HEK293 (cell line): ENCODE measurements at regions not wholly inside any gene's neighbourhood (a gene's known extent, or its start where the extent isn't known, plus 50 kb on each side); places are given as distances from the start of the nearest gene placed in this dataset.

ENCODE experiments used
- CTCF ChIA-PET: fragments of 350-600 bp; formaldehyde crosslinking; extraction: SDS; loops from one replicate; lab custom pipeline; 2021; ENCODE audit warnings: antibody characterized with exemption; lab: Yijun Ruan, JAX
- POLR2A ChIA-PET: fragments of 300-600 bp; formaldehyde crosslinking; extraction: SDS; loops from one replicate; lab custom pipeline; 2020; ENCODE audit warnings: antibody characterized with exemption, inconsistent platforms; lab: Yijun Ruan, JAX
- H3K27ac ChIP-seq: fragments of 200-500 bp; sonication (Bioruptor generic); 2 replicates; pipeline ENCODE4 v1.5.1; 2014; ENCODE audit warnings: low read depth, low read length, control low read depth, inconsistent platforms; ENCODE audit errors: extremely low read depth
- H3K36me3 ChIP-seq, 2 experiments: fragments of 200-500 bp in 1 of 2; sonication (Bioruptor generic) in 1 of 2; 1 replicate in 1 of 2; 2 replicates in 1 of 2; pipeline ENCODE4 v1.5.1; 2014 to 2017; ENCODE audit warnings: inconsistent platforms in 2 of 2, low read length in 2 of 2; ENCODE audit not compliant: control insufficient read depth in 2 of 2, insufficient read depth in 1 of 2
- H3K4me1 ChIP-seq: fragments of 200-500 bp; sonication (Bioruptor generic); 2 replicates; pipeline ENCODE4 v1.5.1; 2014; ENCODE audit warnings: mild to moderate bottlenecking, low read length, inconsistent platforms; ENCODE audit not compliant: control insufficient read depth, insufficient read depth
- H3K4me3 ChIP-seq: 2 replicates; pipeline ENCODE4 v1.5.1; 2011; ENCODE audit warnings: low read depth, mild to moderate bottlenecking, control low read depth, low read length, moderate library complexity
- H3K9me3 ChIP-seq: fragments of 200-500 bp; sonication (Bioruptor generic); 2 replicates; pipeline ENCODE4 v1.5.1; 2014; ENCODE audit warnings: low read depth, low read length, inconsistent platforms; ENCODE audit not compliant: control insufficient read depth, insufficient read depth
- GLIS1 ChIP-seq: fragments of 450-650 bp; formaldehyde crosslinking; IDR thresholded peaks from 2 replicates; pipeline ENCODE4 v1.5.1; 2016; ENCODE audit warnings: missing biosample characterization, missing genetic modification characterization
- KLF8 ChIP-seq: fragments of 450-650 bp; formaldehyde crosslinking; IDR thresholded peaks from 2 replicates; pipeline ENCODE4 v1.5.1; 2016; ENCODE audit warnings: missing biosample characterization, missing genetic modification characterization
- MZF1 ChIP-seq: fragments of 450-650 bp; formaldehyde crosslinking; IDR thresholded peaks from 2 replicates; pipeline ENCODE4 v1.5.1; 2017; ENCODE audit warnings: missing biosample characterization, missing genetic modification characterization, borderline replicate concordance
- SCRT2 ChIP-seq: fragments of 450-650 bp; formaldehyde crosslinking; IDR thresholded peaks from 2 replicates; pipeline ENCODE4 v1.5.1; 2016; ENCODE audit warnings: missing biosample characterization, missing genetic modification characterization
- SP7 ChIP-seq: fragments of 450-650 bp; formaldehyde crosslinking; IDR thresholded peaks from 2 replicates; pipeline ENCODE4 v1.5.1; 2016; ENCODE audit warnings: missing biosample characterization, missing genetic modification characterization
- ZBTB48 ChIP-seq: fragments of 450-650 bp; formaldehyde crosslinking; IDR thresholded peaks from 2 replicates; pipeline ENCODE4 v1.5.1; 2016; ENCODE audit warnings: missing biosample characterization, missing genetic modification characterization
- ZFP41 ChIP-seq: fragments of 450-650 bp; formaldehyde crosslinking; IDR thresholded peaks from 2 replicates; pipeline ENCODE4 v1.5.1; 2016; ENCODE audit warnings: missing biosample characterization, missing genetic modification characterization, borderline replicate concordance
- ZFP69B ChIP-seq: fragments of 450-650 bp; formaldehyde crosslinking; IDR thresholded peaks from 2 replicates; pipeline ENCODE4 v1.5.1; 2016; ENCODE audit warnings: missing biosample characterization, missing genetic modification characterization
- ZNF211 ChIP-seq: fragments of 450-650 bp; formaldehyde crosslinking; IDR thresholded peaks from 2 replicates; pipeline ENCODE4 v1.5.1; 2016; ENCODE audit warnings: low read depth, missing biosample characterization, missing genetic modification characterization
- ZNF221 ChIP-seq: fragments of 450-650 bp; formaldehyde crosslinking; IDR thresholded peaks from 2 replicates; pipeline ENCODE4 v1.5.1; 2017; ENCODE audit warnings: missing biosample characterization, missing genetic modification characterization, borderline replicate concordance
- ZNF223 ChIP-seq: fragments of 450-650 bp; formaldehyde crosslinking; IDR thresholded peaks from 2 replicates; pipeline ENCODE4 v1.5.1; 2016; ENCODE audit warnings: missing biosample characterization, missing genetic modification characterization
- ZNF239 ChIP-seq: fragments of 450-650 bp; formaldehyde crosslinking; IDR thresholded peaks from 2 replicates; pipeline ENCODE4 v1.5.1; 2016; ENCODE audit warnings: missing biosample characterization, missing genetic modification characterization
- ZNF24 ChIP-seq: fragments of 450-650 bp; formaldehyde crosslinking; IDR thresholded peaks from 2 replicates; pipeline ENCODE4 v1.5.1; 2016; ENCODE audit warnings: missing biosample characterization, missing genetic modification characterization
- ZNF335 ChIP-seq: fragments of 450-650 bp; formaldehyde crosslinking; conservative IDR thresholded peaks from 2 replicates; pipeline ENCODE4 v1.5.1; 2016; ENCODE audit warnings: missing biosample characterization, missing genetic modification characterization
- ZNF350 ChIP-seq: fragments of 450-650 bp; formaldehyde crosslinking; IDR thresholded peaks from 2 replicates; pipeline ENCODE4 v1.5.0; 2017; ENCODE audit warnings: missing biosample characterization, mild to moderate bottlenecking, missing genetic modification characterization
- ZNF398 ChIP-seq: fragments of 450-650 bp; formaldehyde crosslinking; IDR thresholded peaks from 2 replicates; pipeline ENCODE4 v1.5.1; 2017; ENCODE audit warnings: missing biosample characterization, missing genetic modification characterization
- ZNF433 ChIP-seq: fragments of 450-650 bp; formaldehyde crosslinking; IDR thresholded peaks from 2 replicates; pipeline ENCODE4 v1.5.1; 2016; ENCODE audit warnings: missing biosample characterization, missing genetic modification characterization, low read depth
- ZNF473 ChIP-seq: fragments of 450-650 bp; formaldehyde crosslinking; IDR thresholded peaks from 2 replicates; pipeline ENCODE4 v1.5.1; 2017; ENCODE audit warnings: missing biosample characterization, missing genetic modification characterization
- ZNF514 ChIP-seq: fragments of 450-650 bp; formaldehyde crosslinking; IDR thresholded peaks from 2 replicates; pipeline ENCODE4 v1.5.1; 2016; ENCODE audit warnings: missing biosample characterization, missing genetic modification characterization
- ZNF555 ChIP-seq: fragments of 450-650 bp; formaldehyde crosslinking; conservative IDR thresholded peaks from 2 replicates; pipeline ENCODE4 v1.5.1; 2017; ENCODE audit warnings: missing biosample characterization, mild to moderate bottlenecking, missing genetic modification characterization, inconsistent platforms
- ZSCAN30 ChIP-seq: fragments of 450-650 bp; IDR thresholded peaks from 2 replicates; pipeline ENCODE4 v1.5.1; 2018; ENCODE audit warnings: missing biosample characterization, mild to moderate bottlenecking, missing genetic modification characterization, moderate library complexity
- ZXDB ChIP-seq: fragments of 450-650 bp; formaldehyde crosslinking; IDR thresholded peaks from 2 replicates; pipeline ENCODE4 v1.5.1; 2016; ENCODE audit warnings: missing biosample characterization, missing genetic modification characterization
- TF ChIP-seq, protein P1 (sequence below): fragments of 450-650 bp; formaldehyde crosslinking; IDR thresholded peaks from 2 replicates; pipeline ENCODE4 v1.5.1; 2016; ENCODE audit warnings: missing biosample characterization, missing genetic modification characterization, borderline replicate concordance
- TF ChIP-seq, protein P2 (sequence below): fragments of 450-650 bp; formaldehyde crosslinking; IDR thresholded peaks from 2 replicates; pipeline ENCODE4 v1.5.1; 2017; ENCODE audit warnings: missing biosample characterization, missing genetic modification characterization

- H3K36me3 ChIP-seq, result no peaks in the 10 kb centered on the region
Measured at GRCh38 chr6:47138046-47138445, 95.9 kb upstream of the ADGRF1 start.

GRCh38 chr6:47137073-47137472 is 94.9 kb upstream of the ADGRF1 start:
- no peak overlapping the region for H3K27ac ChIP-seq
- POLR2A ChIA-PET, result no interaction called here
- no peak for TF ChIP-seq SP7

More at GRCh38 chr6:47138046-47138445, 95.9 kb upstream of the ADGRF1 start:
- no peak overlapping the region for H3K27ac ChIP-seq
- no peaks in the 10 kb centered on the region for H3K9me3 ChIP-seq
- H3K4me3 ChIP-seq, result no peak overlapping the region
- ChIA-PET POLR2A (no interaction called here), CTCF (no interaction called here)
- H3K4me1 ChIP-seq, result peaks cover 28% of the 10 kb centered on the region
- TF ChIP-seq MZF1 (tag by site-specific recombination), result no peak
- TF ChIP-seq ZNF350 (tag by site-specific recombination), result no peak
- TF ChIP-seq ZBTB48 (tag by site-specific recombination), result no peak
- no peak for TF ChIP-seq ZNF433 (tag by site-specific recombination)
- TF ChIP-seq, protein P1, sequence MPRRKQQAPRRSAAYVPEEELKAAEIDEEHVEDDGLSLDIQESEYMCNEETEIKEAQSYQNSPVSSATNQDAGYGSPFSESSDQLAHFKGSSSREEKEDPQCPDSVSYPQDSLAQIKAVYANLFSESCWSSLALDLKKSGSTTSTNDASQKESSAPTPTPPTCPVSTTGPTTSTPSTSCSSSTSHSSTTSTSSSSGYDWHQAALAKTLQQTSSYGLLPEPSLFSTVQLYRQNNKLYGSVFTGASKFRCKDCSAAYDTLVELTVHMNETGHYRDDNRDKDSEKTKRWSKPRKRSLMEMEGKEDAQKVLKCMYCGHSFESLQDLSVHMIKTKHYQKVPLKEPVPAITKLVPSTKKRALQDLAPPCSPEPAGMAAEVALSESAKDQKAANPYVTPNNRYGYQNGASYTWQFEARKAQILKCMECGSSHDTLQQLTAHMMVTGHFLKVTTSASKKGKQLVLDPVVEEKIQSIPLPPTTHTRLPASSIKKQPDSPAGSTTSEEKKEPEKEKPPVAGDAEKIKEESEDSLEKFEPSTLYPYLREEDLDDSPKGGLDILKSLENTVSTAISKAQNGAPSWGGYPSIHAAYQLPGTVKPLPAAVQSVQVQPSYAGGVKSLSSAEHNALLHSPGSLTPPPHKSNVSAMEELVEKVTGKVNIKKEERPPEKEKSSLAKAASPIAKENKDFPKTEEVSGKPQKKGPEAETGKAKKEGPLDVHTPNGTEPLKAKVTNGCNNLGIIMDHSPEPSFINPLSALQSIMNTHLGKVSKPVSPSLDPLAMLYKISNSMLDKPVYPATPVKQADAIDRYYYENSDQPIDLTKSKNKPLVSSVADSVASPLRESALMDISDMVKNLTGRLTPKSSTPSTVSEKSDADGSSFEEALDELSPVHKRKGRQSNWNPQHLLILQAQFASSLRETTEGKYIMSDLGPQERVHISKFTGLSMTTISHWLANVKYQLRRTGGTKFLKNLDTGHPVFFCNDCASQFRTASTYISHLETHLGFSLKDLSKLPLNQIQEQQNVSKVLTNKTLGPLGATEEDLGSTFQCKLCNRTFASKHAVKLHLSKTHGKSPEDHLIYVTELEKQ (tag by site-specific recombination), result no peak
- TF ChIP-seq ZNF223, result no peak
- no peak for TF ChIP-seq ZNF473 (tag by site-specific recombination)
- no peak for TF ChIP-seq ZFP69B (tag by site-specific recombination)
- TF ChIP-seq ZNF221 (tag by site-specific recombination), result no peak
- TF ChIP-seq ZNF514 (tag by site-specific recombination), result no peak
- no peak for TF ChIP-seq KLF8
- TF ChIP-seq, protein P2, sequence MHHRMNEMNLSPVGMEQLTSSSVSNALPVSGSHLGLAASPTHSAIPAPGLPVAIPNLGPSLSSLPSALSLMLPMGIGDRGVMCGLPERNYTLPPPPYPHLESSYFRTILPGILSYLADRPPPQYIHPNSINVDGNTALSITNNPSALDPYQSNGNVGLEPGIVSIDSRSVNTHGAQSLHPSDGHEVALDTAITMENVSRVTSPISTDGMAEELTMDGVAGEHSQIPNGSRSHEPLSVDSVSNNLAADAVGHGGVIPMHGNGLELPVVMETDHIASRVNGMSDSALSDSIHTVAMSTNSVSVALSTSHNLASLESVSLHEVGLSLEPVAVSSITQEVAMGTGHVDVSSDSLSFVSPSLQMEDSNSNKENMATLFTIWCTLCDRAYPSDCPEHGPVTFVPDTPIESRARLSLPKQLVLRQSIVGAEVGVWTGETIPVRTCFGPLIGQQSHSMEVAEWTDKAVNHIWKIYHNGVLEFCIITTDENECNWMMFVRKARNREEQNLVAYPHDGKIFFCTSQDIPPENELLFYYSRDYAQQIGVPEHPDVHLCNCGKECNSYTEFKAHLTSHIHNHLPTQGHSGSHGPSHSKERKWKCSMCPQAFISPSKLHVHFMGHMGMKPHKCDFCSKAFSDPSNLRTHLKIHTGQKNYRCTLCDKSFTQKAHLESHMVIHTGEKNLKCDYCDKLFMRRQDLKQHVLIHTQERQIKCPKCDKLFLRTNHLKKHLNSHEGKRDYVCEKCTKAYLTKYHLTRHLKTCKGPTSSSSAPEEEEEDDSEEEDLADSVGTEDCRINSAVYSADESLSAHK (tag by site-specific recombination), result no peak
- TF ChIP-seq ZSCAN30 (tag by site-specific recombination), result no peak
- no peak for TF ChIP-seq ZFP41 (tag by site-specific recombination)

DNA sequence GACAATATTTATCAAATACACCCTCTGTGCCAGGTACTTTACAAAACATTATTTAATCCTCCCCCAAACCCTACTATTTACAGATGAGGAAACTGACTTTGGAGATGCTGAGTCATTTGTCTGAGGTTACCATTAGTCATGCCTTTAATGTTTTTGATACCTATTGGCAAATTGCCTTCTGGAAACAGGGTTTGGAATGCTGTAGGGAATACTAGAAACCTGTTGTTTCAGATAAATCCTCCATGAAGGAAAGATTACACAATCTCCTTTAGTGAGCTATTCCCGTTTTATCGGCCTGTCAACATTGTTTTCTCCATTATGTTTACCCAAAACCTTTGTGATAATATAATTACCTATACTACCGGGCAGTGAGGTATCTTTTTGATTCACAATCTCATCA is 93.6 kb upstream of the ADGRF1 start:
- H3K9me3 ChIP-seq, result no peaks in the 10 kb centered on the region
- H3K27ac ChIP-seq, result peak overlapping the region; percentile 29; the same call in 1 of the 2 replicates
- ChIA-PET POLR2A (no interaction called here), CTCF (interaction anchor here (2.3 kb wide), 1 partner anchor 39 kb away, joined by 5 read pairs; no protein-coding TSS in a partner anchor)
- H3K36me3 ChIP-seq, result no peaks in the 10 kb centered on the region
- no peak overlapping the region for H3K4me3 ChIP-seq
- peaks cover 37% of the 10 kb centered on the region for H3K4me1 ChIP-seq
- no peak for TF ChIP-seq GLIS1 (tag by site-specific recombination)
- TF ChIP-seq ZFP69B (tag by site-specific recombination), result no peak
- TF ChIP-seq ZNF24 (tag by site-specific recombination), result no peak
- no peak for TF ChIP-seq ZNF211 (tag by site-specific recombination)
- peak; percentile 90 for TF ChIP-seq SCRT2 (tag by site-specific recombination)
- no peak for TF ChIP-seq ZNF239 (tag by site-specific recombination)
- TF ChIP-seq ZNF555, result no peak
- TF ChIP-seq ZNF335 (tag by site-specific recombination), result no peak
- TF ChIP-seq ZXDB (tag by site-specific recombination), result peak; percentile 63
- peak; percentile 93 for TF ChIP-seq SP7
- 0 out of 2 replicates have a peak, but pooled peaks have one; percentile 20 for TF ChIP-seq ZNF398 (tag by site-specific recombination)
- no peak for TF ChIP-seq ZNF433 (tag by site-specific recombination)

More at GRCh38 chr6:47137073-47137472, 94.9 kb upstream of the ADGRF1 start:
- Histone ChIP-seq H3K4me3 (no peak overlapping the region), H3K9me3 (no peaks in the 10 kb centered on the region), H3K4me1 (peaks cover 37% of the 10 kb centered on the region), H3K36me3 (no peaks in the 10 kb centered on the region)
- CTCF ChIA-PET, result no interaction called here
